Heart left ventricle (tissue), 16 donors: ENCODE measurements at regions not wholly inside any gene's neighbourhood (a gene's known extent, or its start where the extent isn't known, plus 50 kb on each side); places are given as distances from the start of the nearest gene placed in this dataset.
"Not testable (repeated sequence)": the region's sequence is repeated elsewhere in the genome, so short reads cannot be mapped to it uniquely, and the experiment has no call there.

Experiments used
- ATAC-seq, 4 donors: fragments of 200-7000 bp; cut with Tn5 transposase; one replicate each; pipeline ENCODE4 v1.9.1; 2020 to 2022; ENCODE audit warnings: moderate library complexity in 4 of 4, mild to moderate bottlenecking in 3 of 4, moderate number of reproducible peaks in 1 of 4
- DNase-seq, 5 donors: peaks; one replicate each; pipeline ENCODE4 v3.0.0-alpha.2; 2020
- H3K27ac ChIP-seq, 12 donors: fragments of 200-600 bp; sonication (generic) in 4 of 12; one replicate each; pipeline versions ENCODE4 v1.5.0 to v1.8.0; 2016 to 2022; ENCODE audit warnings: mild to moderate bottlenecking in 2 of 12
- H3K27me3 ChIP-seq, 9 donors: fragments of 200-600 bp; sonication (generic) in 2 of 9; one replicate each; pipeline versions ENCODE4 v1.5.1 to v1.8.0; 2016 to 2022; ENCODE audit warnings: mild to moderate bottlenecking in 3 of 9
- H3K36me3 ChIP-seq, 9 donors: fragments of 200-600 bp; sonication (generic) in 2 of 9; one replicate each; pipeline versions ENCODE4 v1.5.0 to v1.8.0; 2018 to 2022; ENCODE audit warnings: mild to moderate bottlenecking in 2 of 9
- H3K4me1 ChIP-seq, 12 donors: fragments of 200-600 bp; sonication (generic) in 4 of 12; one replicate each; pipeline versions ENCODE4 v1.5.0 to v1.8.0; 2016 to 2022; ENCODE audit warnings: mild to moderate bottlenecking in 3 of 12
- H3K4me3 ChIP-seq, 12 donors: fragments of 200-600 bp; sonication (generic) in 4 of 12; one replicate each; pipeline versions ENCODE4 v1.5.0 to v1.8.0; 2017 to 2022; ENCODE audit warnings: mild to moderate bottlenecking in 9 of 12, moderate library complexity in 4 of 12
- H3K9me3 ChIP-seq, 12 donors: fragments of 200-600 bp; sonication (generic) in 4 of 12; one replicate each; pipeline versions ENCODE4 v1.5.0 to v1.8.0; 2016 to 2022; ENCODE audit warnings: mild to moderate bottlenecking in 1 of 12
- CTCF ChIP-seq, 12 donors: fragments of 200-600 bp; sonication (generic) in 4 of 12; IDR thresholded peaks; one replicate each; pipeline versions ENCODE4 v1.5.0 to v1.8.0; 2018 to 2022; ENCODE audit warnings: antibody characterized with exemption in 12 of 12, mild to moderate bottlenecking in 5 of 12
- POLR2A ChIP-seq, 2 donors: fragments of 450-650 bp; IDR thresholded peaks; one replicate each; pipeline ENCODE4 v1.6.1; 2017; ENCODE audit warnings: antibody characterized with exemption in 2 of 2, mild to moderate bottlenecking in 2 of 2, moderate library complexity in 2 of 2
- whole genome bisulfite sequencing, 4 donors: extraction: QIAGEN DNeasy Blood & Tissue Kit in 2 of 4; methylation state at CpG; one replicate each; pipeline versions ENCODE4 v1.1.5 to v1.1.7; 2013 to 2018; 5-methylcytosine and 5-hydroxymethylcytosine counted together
- intact Hi-C, 10 donors: fragments of 100-400 bp; cut with DNase I; formaldehyde crosslinking; loops; one replicate each; pipeline versions ENCODE4 v1.11.1 to v1.14.2; 2022
- donor health status: ischemic (EF 13 %, LVEDD 7.1; RV severe dilation, severe dysfunction).
- donor health status: healthy with polysubstance abuse.
- donor health status: DM: no; HTN: yes; CAD: no.
- donor health status: DM: no; HTN: no; CAD: no.
- donor health status: ischemic (EF 25% LVEDD 6.9; RV normal size, moderate dysfunction).
- donor health status: ischemic (EF 25% LVEDD 5.7; RV mildly dilated, moderate dysfunction).
- donor health status: healthy.
- donor health status: DM: yes; HTN: yes; CAD: no.
- donor health status: ischemic (EF 35%, LVEDD 5.7; RV mildly dilated, moderate dysfunction).
- donor health status: nonischemic (EF 11% LVEDD 7.7; RV severe dilation, severe dysfunction).
- donor health status: DM: yes; HTN: yes; CAD: no.
- donor health status: PGD.
- donor health status: ischemic (EF 29% LVEDD 5.4; RV normal size, mild dysfunction).
- donor health status: nonischemic (EF 23%, LVEDD 6.1; RV moderate dilation, normal function).

DNA sequence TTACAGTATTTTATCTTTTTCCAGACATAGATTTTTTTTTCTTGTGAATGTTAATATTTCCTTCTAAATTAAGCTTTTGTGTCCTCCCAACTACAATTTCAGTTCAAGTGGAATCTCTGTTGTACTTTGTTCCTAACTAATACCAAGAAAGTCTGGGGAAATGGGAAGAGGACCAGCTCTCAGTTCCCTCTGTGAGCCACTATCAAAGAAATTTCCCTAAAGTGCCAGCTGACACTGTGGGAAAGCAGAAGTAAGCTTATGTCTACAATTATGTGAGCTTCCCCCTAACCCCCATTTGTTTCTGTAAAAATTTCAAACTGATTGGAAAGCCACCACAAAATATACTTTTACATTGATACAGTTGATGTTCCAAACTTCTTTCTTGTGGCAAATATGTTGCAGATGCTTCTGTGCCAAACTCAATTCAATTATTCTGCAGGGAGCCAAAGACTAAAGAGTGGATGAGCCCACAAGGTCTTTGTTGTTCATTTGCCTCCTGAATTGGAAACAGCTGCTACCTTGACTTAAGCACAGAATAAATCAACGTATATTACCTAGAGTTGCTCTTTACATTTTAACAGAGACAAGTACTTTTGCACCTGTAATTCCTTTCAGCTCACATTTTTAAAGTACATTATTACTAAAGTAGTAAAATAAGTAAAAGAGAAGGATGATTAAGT lies 306.6 kb downstream of the PTH2R start:
- no peak overlapping the region for H3K4me3 ChIP-seq
- DNase-seq: no peak
- 63 to 76% (median 69%) methylated on average over 1 of the region's 1 CpG for WGBS, 4 donors
- no peak for ATAC-seq
- H3K4me1 ChIP-seq: no peaks in the 10 kb centered on the region
- H3K36me3 ChIP-seq: no peaks in the 10 kb centered on the region
- intact Hi-C loops: loop anchor here in 1 of 10 donors (10.0 kb wide), 1 partner anchor 108 kb away; no protein-coding TSS in a partner anchor
- H3K9me3 ChIP-seq: no peaks in the 10 kb centered on the region
- no peak for TF ChIP-seq POLR2A (IDR thresholded peaks at IDR 0.05)
- no peaks in the 10 kb centered on the region for H3K27me3 ChIP-seq
- no peak overlapping the region for H3K27ac ChIP-seq

DNA sequence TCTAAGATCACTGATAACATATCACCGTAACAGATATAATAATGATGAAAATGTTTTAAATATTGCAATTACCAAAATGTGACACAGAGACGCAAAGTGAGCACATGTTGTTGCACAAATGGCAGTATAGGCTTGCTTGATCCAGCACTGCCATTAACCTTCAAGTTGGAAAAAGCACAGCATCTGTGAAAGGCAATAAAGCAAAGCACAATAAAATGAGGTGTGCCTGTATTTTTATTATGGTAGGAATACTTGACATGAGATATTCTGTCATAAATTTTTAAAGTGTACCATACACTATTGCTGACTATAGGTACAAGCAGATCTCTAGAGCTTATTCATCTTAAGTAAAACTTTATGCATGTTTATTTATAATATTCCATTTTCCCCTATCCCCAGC lies 312.2 kb downstream of the PTH2R start:
- ATAC-seq (no peak), DNase-seq (no peak)
- TF ChIP-seq CTCF (IDR thresholded peaks at IDR 0.05): no peak
- TF ChIP-seq POLR2A (IDR thresholded peaks at IDR 0.05): no peak
- H3K9me3 ChIP-seq: no peaks in the 10 kb centered on the region
- no peaks in the 10 kb centered on the region for H3K4me1 ChIP-seq
- H3K27me3 ChIP-seq: no peaks in the 10 kb centered on the region
- no peaks in the 10 kb centered on the region for H3K36me3 ChIP-seq
- 81 to 88% (median 85%) methylated on average over 2 of the region's 2 CpGs for WGBS, 4 donors
- H3K27ac ChIP-seq: no peak overlapping the region
- no peak overlapping the region for H3K4me3 ChIP-seq
- intact Hi-C loops: loop anchor here in 1 of 10 donors (10.0 kb wide), 1 partner anchor 114 kb away; no protein-coding TSS in a partner anchor

DNA sequence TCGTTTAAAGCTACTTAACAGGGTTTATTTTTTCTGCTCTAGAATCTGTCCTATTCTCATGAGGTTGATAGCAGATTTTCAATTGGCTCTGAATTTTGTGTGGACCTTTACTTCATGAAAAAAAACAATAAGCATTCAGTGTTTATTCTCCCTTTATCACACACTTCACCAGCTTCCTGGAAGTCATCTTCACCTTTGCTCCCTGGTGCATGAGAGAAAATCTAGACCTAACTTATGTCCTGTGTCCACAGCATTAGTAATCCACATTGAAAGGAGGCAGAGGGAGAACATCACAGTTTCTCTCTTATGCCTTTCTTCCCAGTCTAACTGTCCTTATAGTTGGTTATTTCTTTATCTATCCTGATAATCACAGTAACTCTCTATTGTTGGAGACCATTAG lies 316.1 kb downstream of the PTH2R start:
- H3K4me3 ChIP-seq: no peak overlapping the region
- 28 to 49% (median 33%) methylated on average over 1 of the region's 1 CpG for WGBS, 4 donors

DNA sequence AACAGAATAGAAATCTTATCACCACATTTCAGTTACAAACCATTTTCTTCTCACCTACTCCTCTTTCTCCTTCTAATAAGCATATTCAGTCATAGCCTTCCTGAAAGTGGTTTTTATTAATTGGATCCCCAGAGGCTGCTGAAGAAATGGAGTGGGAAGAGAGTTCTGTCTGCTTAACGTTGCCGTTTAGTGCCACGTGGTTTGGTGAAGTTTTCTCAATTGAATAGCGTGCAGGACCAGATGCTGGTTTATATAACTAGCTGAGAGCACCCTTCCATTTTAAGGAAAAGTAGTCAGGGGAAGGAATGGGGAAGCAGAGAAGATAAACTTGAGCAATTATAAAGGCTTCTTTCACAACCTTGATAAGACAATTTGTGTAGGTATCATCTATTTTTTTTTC lies 318.7 kb downstream of the PTH2R start:
- 57 to 70% (median 64%) methylated on average over 4 of the region's 4 CpGs for WGBS, 4 donors
- intact Hi-C loops: no loop called here
- Histone ChIP-seq H3K36me3 (no peaks in the 10 kb centered on the region), H3K4me1 (no peaks in the 10 kb centered on the region), H3K4me3 (no peak overlapping the region), H3K27me3 (no peaks in the 10 kb centered on the region), H3K27ac (no peak overlapping the region), H3K9me3 (peaks cover 0 to 4% (median 0%) of the 10 kb centered on the region in 12 donors)
- DNase-seq (no peak), ATAC-seq (no peak)
- TF ChIP-seq CTCF (IDR thresholded peaks at IDR 0.05): no peak
- TF ChIP-seq POLR2A (IDR thresholded peaks at IDR 0.05): no peak

More for the DNA sequence above, 316.1 kb downstream of the PTH2R start:
- intact Hi-C loops: no loop called here
- no peak for TF ChIP-seq POLR2A (IDR thresholded peaks at IDR 0.05)
- no peak for TF ChIP-seq CTCF (IDR thresholded peaks at IDR 0.05)
- ATAC-seq (no peak), DNase-seq (no peak)
- H3K27ac ChIP-seq: no peak overlapping the region
- no peaks in the 10 kb centered on the region for H3K36me3 ChIP-seq
- no peaks in the 10 kb centered on the region for H3K27me3 ChIP-seq
- no peaks in the 10 kb centered on the region for H3K4me1 ChIP-seq
- peaks cover 0 to 4% (median 0%) of the 10 kb centered on the region in 12 donors for H3K9me3 ChIP-seq

DNA sequence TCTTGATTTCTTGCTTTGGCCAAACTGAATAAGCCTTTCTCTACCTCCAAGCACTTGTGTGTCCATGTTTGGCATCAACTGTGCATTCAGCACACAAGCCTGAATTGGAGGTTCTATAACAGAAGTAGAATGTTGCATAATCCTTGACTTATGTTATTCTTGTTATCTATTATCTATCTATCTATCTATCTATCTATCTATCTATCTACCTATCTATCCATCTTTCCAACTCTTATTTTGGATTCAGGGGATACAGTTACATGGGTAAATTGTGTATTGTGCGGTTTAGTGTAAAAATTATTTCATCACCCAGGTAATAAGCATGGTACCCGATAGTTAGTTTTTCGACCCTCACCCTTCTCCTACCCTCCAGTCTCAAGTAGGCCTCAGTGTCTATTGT lies 319.6 kb downstream of the PTH2R start:
- Histone ChIP-seq H3K27me3 (no peaks in the 10 kb centered on the region), H3K4me1 (no peaks in the 10 kb centered on the region), H3K36me3 (no peaks in the 10 kb centered on the region), H3K27ac (no peak overlapping the region), H3K9me3 (peaks cover 0 to 4% (median 0%) of the 10 kb centered on the region in 12 donors), H3K4me3 (no peak overlapping the region)
- WGBS, 4 donors: 91 to 96% (median 91%) methylated on average over 3 of the region's 3 CpGs
- intact Hi-C loops: no loop called here
- no peak for TF ChIP-seq POLR2A (IDR thresholded peaks at IDR 0.05)
- TF ChIP-seq CTCF (IDR thresholded peaks at IDR 0.05): no peak
- no peak for ATAC-seq
- DNase-seq: no peak

- H3K36me3 ChIP-seq, ATAC-seq, H3K4me3 ChIP-seq, H3K27me3 ChIP-seq, intact Hi-C loops, H3K4me1 ChIP-seq, H3K27ac ChIP-seq: not testable (repeated sequence)
- peaks cover 0 to 25% (median 8%) of the 10 kb centered on the region in 12 donors for H3K9me3 ChIP-seq
- DNase-seq: peak in 1 of 5 donors; percentile 10
- 83 to 90% (median 88%) methylated on average over 18 to 21 of the region's 21 CpGs for WGBS, 4 donors
These were observed 345.2 kb downstream of the PTH2R start for GRCh38 chr2:208751663-208752415.
